ENCODE measurements at regions not wholly inside any gene's neighbourhood (a gene's known extent, or its start where the extent isn't known, plus 50 kb on each side); places are given as distances from the start of the nearest gene placed in this dataset.

DNA sequence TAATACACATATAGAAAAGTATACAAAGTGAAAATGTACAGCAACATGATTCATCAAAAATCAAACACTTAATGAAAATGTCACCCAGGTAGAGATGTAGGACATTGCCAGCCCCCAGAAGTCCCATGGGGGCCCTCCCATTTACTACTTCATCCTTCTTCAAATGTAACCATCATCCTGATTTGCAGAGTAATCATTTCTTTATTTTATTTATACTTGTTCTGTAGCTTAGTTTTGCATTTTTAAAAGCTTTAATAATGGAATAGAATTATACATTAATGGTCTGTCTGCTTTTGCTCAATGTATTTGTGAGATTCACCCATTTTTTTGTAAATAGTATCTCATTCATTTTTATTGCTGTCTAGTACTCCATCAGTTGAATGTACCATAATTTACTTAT is 96.8 kb upstream of the CD55 start:
- H3K4me1 ChIP-seq, result no peaks in the 10 kb centered on the region
- H3K27me3 ChIP-seq, result no peaks in the 10 kb centered on the region
- H3K9me3 ChIP-seq, result no peaks in the 10 kb centered on the region
- H3K27ac ChIP-seq, result no peak overlapping the region
- TF ChIP-seq, protein P1, sequence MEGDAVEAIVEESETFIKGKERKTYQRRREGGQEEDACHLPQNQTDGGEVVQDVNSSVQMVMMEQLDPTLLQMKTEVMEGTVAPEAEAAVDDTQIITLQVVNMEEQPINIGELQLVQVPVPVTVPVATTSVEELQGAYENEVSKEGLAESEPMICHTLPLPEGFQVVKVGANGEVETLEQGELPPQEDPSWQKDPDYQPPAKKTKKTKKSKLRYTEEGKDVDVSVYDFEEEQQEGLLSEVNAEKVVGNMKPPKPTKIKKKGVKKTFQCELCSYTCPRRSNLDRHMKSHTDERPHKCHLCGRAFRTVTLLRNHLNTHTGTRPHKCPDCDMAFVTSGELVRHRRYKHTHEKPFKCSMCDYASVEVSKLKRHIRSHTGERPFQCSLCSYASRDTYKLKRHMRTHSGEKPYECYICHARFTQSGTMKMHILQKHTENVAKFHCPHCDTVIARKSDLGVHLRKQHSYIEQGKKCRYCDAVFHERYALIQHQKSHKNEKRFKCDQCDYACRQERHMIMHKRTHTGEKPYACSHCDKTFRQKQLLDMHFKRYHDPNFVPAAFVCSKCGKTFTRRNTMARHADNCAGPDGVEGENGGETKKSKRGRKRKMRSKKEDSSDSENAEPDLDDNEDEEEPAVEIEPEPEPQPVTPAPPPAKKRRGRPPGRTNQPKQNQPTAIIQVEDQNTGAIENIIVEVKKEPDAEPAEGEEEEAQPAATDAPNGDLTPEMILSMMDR (IDR thresholded peaks at IDR 0.05), result no peak
- no peak for TF ChIP-seq POLR2A (IDR thresholded peaks at IDR 0.05)
- DNase-seq, result no peak
- H3K36me3 ChIP-seq, result no peaks in the 10 kb centered on the region
- H3K4me3 ChIP-seq, result no peak overlapping the region

DNA sequence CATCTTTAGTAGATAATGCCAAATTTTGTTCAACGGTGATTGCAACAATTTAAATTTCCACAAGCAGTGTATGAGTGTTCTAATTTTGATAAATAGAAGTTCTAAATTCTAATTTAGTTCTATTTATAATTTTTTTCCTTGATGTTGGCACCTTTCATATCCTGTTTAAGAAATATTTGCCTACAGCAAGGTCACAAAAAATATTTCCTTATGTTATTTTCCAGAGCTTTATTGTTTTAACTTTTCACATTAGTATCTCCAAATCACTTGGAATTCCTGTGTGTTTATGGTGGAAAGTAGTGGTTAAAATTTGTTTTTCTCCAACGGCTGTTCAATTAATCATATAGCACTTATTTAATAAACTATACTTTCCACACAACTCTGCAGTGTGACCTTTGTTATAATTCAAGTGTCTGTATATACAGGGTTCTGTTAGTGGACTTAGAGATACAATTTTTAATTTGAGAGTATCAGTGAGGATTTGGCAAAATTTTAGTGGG is 94.3 kb upstream of the CD55 start:
- no peak overlapping the region for H3K27ac ChIP-seq
- no peak for DNase-seq
- H3K4me3 ChIP-seq, result no peak overlapping the region
- no peaks in the 10 kb centered on the region for H3K4me1 ChIP-seq
- no peaks in the 10 kb centered on the region for H3K9me3 ChIP-seq
- no peaks in the 10 kb centered on the region for H3K36me3 ChIP-seq
- no peaks in the 10 kb centered on the region for H3K27me3 ChIP-seq
- TF ChIP-seq, protein P1 (IDR thresholded peaks at IDR 0.05), result no peak
- TF ChIP-seq POLR2A (IDR thresholded peaks at IDR 0.05), result no peak

DNA sequence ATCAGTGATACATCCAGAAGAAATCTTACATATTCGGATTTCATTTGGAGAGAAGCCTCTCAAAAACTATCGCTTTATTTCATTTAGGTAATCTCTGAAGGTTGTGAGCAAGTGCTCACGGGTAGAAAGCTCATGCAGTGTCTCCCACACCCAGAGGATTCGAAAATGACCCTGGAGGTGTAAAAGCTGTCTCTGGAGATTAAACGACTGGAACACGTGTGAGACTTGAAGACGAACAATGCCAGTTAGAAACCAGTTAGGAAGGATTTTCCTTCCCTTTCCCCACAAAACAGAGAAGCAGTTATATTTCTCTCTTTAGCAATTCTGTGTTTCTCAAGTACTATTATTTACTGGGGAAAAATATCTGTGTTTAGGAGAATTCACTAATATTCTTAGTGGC is 92.5 kb upstream of the CD55 start:
- no peak overlapping the region for H3K4me3 ChIP-seq
- TF ChIP-seq, protein P1 (IDR thresholded peaks at IDR 0.05), result no peak
- no peak for TF ChIP-seq POLR2A (IDR thresholded peaks at IDR 0.05)
- DNase-seq, result no peak
- H3K9me3 ChIP-seq, result no peaks in the 10 kb centered on the region
- H3K27me3 ChIP-seq, result no peaks in the 10 kb centered on the region
- H3K27ac ChIP-seq, result no peak overlapping the region
- H3K4me1 ChIP-seq, result no peaks in the 10 kb centered on the region
- no peaks in the 10 kb centered on the region for H3K36me3 ChIP-seq

DNA sequence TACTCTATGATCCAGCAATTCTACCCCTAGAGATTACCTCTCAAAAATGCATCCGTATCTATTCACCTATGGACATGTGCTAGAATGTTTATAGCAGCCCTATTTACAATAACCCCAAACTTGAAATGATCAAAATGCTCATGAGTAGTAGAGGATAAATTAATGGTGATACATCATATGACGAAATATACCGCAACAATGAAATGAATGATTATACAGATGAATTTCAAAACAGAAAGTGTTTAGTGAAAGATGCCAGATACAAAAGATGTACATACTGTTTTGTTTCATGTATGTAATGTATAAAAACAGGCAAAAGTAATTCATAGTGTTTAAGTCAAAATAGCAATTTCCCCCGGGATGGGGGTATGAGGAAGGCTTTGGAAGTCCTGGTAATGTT is 91.0 kb upstream of the CD55 start:
- H3K4me3 ChIP-seq, result no peak overlapping the region
- H3K36me3 ChIP-seq, result no peaks in the 10 kb centered on the region
- H3K27ac ChIP-seq, result no peak overlapping the region
- no peaks in the 10 kb centered on the region for H3K9me3 ChIP-seq
- H3K27me3 ChIP-seq, result no peaks in the 10 kb centered on the region
- no peak for DNase-seq
- no peaks in the 10 kb centered on the region for H3K4me1 ChIP-seq
- TF ChIP-seq POLR2A (IDR thresholded peaks at IDR 0.05), result no peak
- TF ChIP-seq, protein P1 (IDR thresholded peaks at IDR 0.05), result no peak

DNA sequence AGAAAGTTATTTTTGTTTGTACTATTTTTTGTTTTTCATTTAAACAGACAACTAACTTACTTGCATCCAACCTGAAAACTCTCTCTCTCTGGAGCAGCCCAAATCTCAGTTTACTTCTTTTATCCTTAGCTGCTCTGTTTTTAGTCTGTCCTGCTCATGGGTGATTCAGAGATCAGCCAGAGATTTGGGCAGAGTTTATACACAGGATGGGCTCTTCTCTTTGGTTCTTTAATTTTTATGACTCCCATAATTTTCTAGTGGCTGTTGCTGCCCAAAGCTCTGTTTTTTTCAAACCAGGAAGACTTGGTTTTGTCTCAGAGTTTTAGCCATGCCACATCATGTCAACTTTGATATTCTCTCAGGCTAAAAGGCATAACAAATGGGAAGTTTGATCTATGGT is 86.8 kb upstream of the CD55 start:
- Histone ChIP-seq H3K4me3 (no peak overlapping the region), H3K9me3 (no peaks in the 10 kb centered on the region), H3K27ac (no peak overlapping the region), H3K27me3 (no peaks in the 10 kb centered on the region), H3K36me3 (no peaks in the 10 kb centered on the region), H3K4me1 (no peaks in the 10 kb centered on the region)
- TF ChIP-seq, protein P1 (IDR thresholded peaks at IDR 0.05), result no peak
- TF ChIP-seq POLR2A (IDR thresholded peaks at IDR 0.05), result no peak
- no peak for DNase-seq

DNA sequence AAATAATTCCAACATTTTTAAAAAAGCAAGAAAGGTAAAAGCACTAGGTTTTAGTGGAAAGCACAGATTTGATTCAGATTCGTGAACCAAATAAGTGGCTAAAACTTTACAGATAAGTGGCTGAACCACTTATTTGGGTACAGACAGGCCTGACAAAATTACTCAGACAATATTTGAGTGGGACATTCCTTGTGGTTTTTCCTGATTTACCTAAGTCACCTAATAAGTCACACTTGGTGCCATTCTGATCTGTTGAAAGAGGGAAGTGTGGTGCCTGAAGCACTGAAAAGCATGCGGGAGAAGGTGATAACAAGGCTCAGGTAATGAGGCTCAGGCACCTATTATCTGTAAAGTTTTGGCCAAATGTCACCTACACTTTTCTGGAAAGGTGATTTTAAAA is 81.6 kb upstream of the CD55 start:
- Histone ChIP-seq H3K27ac (no peak overlapping the region), H3K9me3 (no peaks in the 10 kb centered on the region), H3K4me3 (no peak overlapping the region), H3K27me3 (no peaks in the 10 kb centered on the region), H3K4me1 (peaks cover 0 to 9% (median 0%) of the 10 kb centered on the region in 4 donors), H3K36me3 (no peaks in the 10 kb centered on the region)
- DNase-seq, result no peak
- TF ChIP-seq, protein P1 (IDR thresholded peaks at IDR 0.05), result no peak
- no peak for TF ChIP-seq POLR2A (IDR thresholded peaks at IDR 0.05)

Measured in Peyer's patch (tissue), 4 donors.